ENCODE measurements at regions not wholly inside any gene's neighbourhood (a gene's known extent, or its start where the extent isn't known, plus 50 kb on each side); places are given as distances from the start of the nearest gene placed in this dataset.

GRCh38 chr2:52258038-52258437 lies 1226.1 kb upstream of the NRXN1 start:
- H3K9me3 ChIP-seq = no peaks in the 10 kb centered on the region
- ATAC-seq = no peak
- no peak for DNase-seq
- no peaks in the 10 kb centered on the region for H3K4me1 ChIP-seq
- intact Hi-C loops (cut with DNase I) = no loop called here
- no peaks in the 10 kb centered on the region for H3K36me3 ChIP-seq (ENCODE audit: insufficient read depth in 1 of 2, low read depth in 1 of 2)
- 85 to 93% (median 91%) methylated on average over 1 of the region's 1 CpG for WGBS, 3 donors
- no peak overlapping the region for H3K27ac ChIP-seq
- TF ChIP-seq CTCF (IDR thresholded peaks at IDR 0.05) = no peak
- no peaks in the 10 kb centered on the region for H3K27me3 ChIP-seq (ENCODE audit: insufficient read depth in 3 of 3, low read length in 2 of 3)
- no peak overlapping the region for H3K4me3 ChIP-seq

GRCh38 chr2:52253416-52253980 lies 1221.6 kb upstream of the NRXN1 start:
- intact Hi-C loops (cut with DNase I) = no loop called here
- no peak for TF ChIP-seq CTCF (IDR thresholded peaks at IDR 0.05)
- ATAC-seq = no peak
- 70 to 73% (median 71%) methylated on average over 5 of the region's 5 CpGs for WGBS, 3 donors
- Histone ChIP-seq H3K27ac (no peak overlapping the region), H3K36me3 (ENCODE audit: insufficient read depth in 1 of 2, low read depth in 1 of 2) (no peaks in the 10 kb centered on the region), H3K4me1 (no peaks in the 10 kb centered on the region), H3K27me3 (ENCODE audit: insufficient read depth in 3 of 3, low read length in 2 of 3) (no peaks in the 10 kb centered on the region), H3K9me3 (no peaks in the 10 kb centered on the region), H3K4me3 (no peak overlapping the region)
- DNase-seq = no peak

- ATAC-seq = no peak
- H3K4me1 ChIP-seq = no peaks in the 10 kb centered on the region
- 65 to 76% (median 73%) methylated on average over 1 of the region's 1 CpG for WGBS, 3 donors
Measured at GRCh38 chr2:52238782-52239181, 1206.8 kb upstream of the NRXN1 start.

GRCh38 chr2:52222128-52222527 lies 1190.2 kb upstream of the NRXN1 start:
- DNase-seq = no peak

More at GRCh38 chr2:52238782-52239181, 1206.8 kb upstream of the NRXN1 start:
- Histone ChIP-seq H3K9me3 (no peaks in the 10 kb centered on the region), H3K27me3 (ENCODE audit: insufficient read depth in 3 of 3, low read length in 2 of 3) (no peaks in the 10 kb centered on the region), H3K27ac (no peak overlapping the region), H3K4me3 (no peak overlapping the region), H3K36me3 (ENCODE audit: insufficient read depth in 1 of 2, low read depth in 1 of 2) (no peaks in the 10 kb centered on the region)
- intact Hi-C loops (cut with DNase I) = no loop called here
- TF ChIP-seq CTCF (IDR thresholded peaks at IDR 0.05) = no peak
- DNase-seq = no peak

More at GRCh38 chr2:52222128-52222527, 1190.2 kb upstream of the NRXN1 start:
- ATAC-seq = peak; percentile 61 to 99 (median 72)
- H3K27ac ChIP-seq = no peak overlapping the region
- H3K9me3 ChIP-seq = no peaks in the 10 kb centered on the region
- TF ChIP-seq CTCF (IDR thresholded peaks at IDR 0.05) = no peak
- WGBS, 3 donors = 62 to 79% (median 68%) methylated on average over 2 of the region's 2 CpGs
- intact Hi-C loops (cut with DNase I) = no loop called here
- no peak overlapping the region for H3K4me3 ChIP-seq
- no peaks in the 10 kb centered on the region for H3K36me3 ChIP-seq (ENCODE audit: insufficient read depth in 1 of 2, low read depth in 1 of 2)
- no peaks in the 10 kb centered on the region for H3K4me1 ChIP-seq
- no peaks in the 10 kb centered on the region for H3K27me3 ChIP-seq (ENCODE audit: insufficient read depth in 3 of 3, low read length in 2 of 3)

Data from psoas muscle (tissue), 7 donors.